GM19035 (cell line): ENCODE measurements at regions not wholly inside any gene's neighbourhood (a gene's known extent, or its start where the extent isn't known, plus 50 kb on each side); places are given as distances from the start of the nearest gene placed in this dataset.

Source experiments
- ATAC-seq: cut with Tn5 transposase; IDR thresholded peaks from one replicate; pipeline ENCODE4 v1.9.1; 2021; ENCODE audit not compliant: unreplicated experiment

DNA sequence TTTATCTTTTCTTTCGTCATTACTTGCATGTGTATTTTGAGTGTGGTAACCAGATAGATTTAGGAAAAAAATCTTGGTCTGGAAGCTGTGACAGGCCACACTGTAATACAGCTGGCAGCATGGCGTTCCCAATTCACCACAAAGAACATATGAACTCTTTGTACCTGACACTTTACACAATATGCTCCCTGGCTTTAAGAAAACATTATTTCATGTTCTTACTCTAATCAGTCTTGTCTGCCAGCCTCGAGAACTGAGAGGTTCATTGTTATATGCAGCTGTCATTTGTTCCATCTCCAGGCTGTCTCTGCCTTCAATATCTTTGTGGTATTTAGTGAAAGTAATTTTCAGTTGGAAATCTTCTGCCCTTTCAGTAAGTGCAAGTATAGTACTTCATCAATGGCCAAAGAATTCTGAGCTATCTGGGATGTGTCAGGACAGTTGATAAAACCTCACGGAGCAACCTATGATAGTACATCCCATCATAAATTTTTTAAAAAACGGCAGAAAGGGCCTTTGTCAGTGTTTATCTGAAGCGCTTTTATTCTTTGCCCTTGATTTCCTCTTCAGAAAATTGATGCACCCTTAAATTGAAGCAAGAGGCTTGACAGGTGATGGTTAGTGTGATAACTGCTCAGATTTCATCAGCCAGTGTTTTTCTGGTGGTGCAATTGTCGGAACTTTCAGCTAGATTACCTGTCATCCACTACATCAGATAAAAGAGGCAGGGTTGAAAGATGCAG is 146.3 kb upstream of the SP8 start:
- ATAC-seq = no peak

DNA sequence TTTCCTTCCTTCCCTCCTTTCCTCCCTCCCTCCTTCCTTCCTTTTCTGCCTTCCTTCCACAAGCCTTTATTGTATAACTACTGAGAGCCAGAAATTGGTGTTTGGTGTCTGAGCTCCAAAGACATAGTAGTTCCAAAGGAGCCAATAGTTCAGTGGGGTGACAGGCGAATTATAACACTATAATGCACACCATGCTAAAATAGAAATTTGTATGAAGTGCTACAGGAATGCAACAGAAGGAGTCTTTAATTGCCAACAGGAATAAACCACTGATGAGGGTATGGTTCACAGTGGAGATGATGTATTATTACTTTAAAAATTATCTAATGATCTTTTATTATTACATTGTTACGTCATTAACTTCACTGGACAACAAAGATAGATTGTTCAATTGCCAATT is 158.8 kb upstream of the SP8 start:
- ATAC-seq = no peak

DNA sequence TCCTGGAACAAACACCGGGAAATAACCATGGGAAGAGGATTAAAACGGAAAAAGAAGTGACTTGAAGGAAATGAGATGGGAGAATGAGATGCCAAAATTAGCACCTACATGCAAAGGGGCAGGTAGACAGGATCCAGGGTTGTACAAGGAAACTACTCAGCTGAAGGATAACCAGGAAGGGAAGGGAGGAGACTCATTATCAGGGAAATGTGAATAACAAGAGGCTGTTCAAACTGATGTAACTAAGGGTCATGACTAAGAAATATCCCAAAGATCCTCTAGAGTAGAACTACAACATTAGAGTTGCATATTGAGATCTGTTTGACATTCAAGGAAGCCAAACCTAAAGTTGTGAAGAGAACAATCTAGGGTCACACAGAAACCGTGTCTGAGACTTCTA is 166.2 kb upstream of the SP8 start:
- no peak for ATAC-seq

DNA sequence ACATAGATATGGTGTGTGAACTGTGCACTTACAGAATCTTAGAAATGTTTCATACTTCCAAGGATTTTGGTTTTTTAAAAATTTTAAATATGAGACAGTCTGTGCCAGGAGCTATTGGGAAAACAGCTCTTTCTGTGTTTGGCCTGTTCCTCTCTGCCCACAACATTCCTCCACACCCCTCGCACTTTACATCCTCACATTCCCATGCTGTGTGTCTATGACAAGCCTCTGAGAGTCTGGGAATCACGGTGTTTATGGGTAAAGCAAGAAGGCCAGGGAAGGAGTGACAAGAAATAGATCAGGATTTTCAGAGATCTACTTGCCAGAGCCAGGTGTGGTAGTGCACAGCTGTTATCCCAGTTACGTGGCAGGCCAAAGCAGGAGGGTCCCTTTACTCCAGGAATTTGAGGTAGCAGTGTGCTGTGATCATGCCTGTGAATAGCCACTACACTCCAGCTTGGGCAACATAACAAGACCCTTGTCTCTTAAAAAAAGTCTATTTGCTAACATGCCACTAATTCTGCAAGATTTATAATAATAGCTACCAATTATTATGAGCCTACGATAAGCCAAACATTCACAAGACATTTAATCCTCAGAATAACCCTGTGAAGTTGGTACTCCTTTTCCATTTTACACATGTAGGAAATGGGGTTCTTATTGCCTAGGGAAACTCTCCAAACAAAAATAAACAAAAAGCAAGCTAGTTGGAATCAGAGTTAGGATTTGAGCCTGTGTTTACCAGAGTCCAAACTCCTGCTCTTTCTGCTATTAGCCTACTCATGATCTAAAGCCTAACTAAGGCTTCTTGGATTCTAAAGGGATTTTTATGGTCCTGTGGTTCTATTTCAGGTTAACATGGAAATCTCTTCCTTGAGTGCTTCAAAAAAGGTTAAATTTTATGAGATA is 168.3 kb upstream of the SP8 start:
- no peak for ATAC-seq

DNA sequence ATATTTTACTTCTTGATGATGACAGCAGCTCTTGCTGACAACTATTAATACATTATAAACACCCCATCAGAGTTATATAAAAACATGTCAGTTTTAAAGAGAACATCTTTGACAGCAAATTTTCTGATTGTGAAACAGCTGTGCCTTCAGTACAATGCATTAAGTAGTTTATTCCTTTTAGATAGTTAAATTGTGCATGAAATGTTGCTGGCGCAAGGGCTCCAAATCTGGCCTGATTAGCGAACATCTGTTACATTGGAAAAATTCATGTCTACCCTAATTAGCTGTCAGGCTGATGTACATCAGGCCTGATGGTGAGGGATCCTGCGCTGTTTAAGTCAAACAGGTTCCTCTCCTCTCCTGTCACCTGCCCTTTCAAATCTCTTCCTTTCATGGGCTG is 171.9 kb upstream of the SP8 start:
- no peak for ATAC-seq

DNA sequence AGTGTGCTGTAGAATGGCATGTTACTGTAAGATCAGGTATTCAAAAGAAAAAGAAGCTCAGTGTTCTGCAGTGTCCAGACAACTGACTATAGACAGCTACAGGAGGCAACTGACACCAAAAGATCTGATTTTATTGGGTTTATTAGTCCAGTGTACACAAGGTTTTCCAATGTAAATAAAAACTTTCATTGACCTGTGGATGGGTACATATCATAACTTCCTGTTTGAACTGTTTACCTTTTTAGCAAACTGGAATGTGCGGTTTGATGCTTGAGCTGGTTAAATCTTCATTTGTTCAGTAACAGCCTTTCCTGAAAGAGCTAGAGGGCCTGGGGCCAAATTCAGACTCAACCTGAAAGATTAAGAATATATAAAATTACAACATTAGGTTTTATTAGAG is 172.6 kb upstream of the SP8 start:
- ATAC-seq = no peak

DNA sequence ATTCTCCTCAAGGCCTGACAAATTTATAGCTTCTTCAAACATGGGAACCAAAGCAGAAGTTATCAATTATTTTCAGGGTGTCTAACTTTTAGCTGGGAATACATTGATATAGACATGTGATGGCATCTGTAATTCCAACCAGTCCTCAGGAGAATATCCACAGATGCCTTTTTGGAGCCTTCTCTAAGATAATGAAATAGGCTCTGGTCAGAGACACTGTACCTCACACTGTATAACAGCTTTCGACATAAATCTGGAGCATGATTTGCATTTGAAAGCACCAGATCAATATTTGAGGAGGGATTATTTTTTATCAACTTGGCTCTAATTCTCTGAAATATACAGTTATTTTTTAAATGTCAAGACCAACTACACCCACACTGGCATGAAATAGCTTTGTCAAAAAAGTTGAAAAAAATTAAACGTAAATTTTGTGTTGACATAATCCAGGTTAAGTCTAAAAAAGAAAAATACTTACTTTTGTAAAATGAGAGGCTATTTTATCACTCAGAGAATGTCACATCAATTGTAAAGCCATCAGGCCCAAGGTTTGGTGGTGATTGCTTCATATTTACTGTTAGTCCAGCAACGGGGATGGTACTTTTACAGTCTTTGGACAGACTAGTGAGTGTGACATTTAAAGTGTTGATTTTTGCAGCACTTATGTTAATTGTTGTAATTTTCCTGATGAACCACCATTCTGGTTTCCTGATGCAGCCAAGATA is 177.0 kb upstream of the SP8 start:
- ATAC-seq = no peak

DNA sequence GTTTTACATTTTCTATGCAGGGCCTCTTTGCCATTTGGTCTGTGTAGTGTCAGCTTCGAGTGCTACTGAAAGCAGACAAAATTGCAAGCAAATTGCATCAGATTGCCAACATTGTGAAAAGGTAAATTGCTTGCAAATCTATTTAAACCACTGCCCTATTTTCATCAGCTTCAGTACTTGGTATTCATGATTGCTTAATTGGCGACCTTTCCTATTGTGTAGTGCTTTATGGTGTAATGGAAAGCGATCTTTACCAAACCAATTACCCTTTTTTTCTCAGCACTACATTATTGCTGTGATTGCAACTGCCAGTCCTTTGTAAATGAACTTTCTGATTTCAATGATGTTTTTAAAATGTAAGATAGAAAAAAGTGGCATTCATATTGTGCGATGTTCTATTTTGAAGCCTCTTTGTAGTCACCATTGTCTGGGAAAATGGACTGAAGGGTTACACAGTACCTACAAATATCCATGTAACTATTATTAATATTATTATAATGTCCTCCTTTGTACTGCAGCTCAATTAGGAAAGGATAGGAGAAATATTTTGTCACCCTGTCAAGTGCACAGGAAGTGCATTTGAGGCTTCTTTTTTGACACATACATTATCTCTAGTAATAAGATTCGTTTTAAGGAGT is 177.7 kb upstream of the SP8 start:
- no peak for ATAC-seq

DNA sequence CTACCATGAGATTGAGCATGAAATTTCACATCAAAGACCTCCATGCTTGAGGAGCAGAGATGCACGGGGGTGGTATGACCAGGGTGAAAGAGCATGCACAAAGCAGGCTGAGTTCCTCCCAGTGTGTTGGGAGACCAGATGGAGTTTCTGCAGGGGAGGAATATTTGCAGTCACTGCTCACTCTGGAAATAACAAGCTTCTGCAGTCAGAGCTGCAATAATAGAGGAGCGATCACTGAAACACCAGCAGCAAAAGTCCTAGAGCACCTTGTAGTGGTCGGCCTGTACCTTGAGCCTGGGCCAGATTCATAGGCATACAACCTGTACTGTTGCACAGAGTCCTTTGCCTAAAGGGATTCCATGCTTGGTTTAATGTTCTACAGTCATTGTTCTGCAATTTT is 184.5 kb upstream of the SP8 start:
- no peak for ATAC-seq

DNA sequence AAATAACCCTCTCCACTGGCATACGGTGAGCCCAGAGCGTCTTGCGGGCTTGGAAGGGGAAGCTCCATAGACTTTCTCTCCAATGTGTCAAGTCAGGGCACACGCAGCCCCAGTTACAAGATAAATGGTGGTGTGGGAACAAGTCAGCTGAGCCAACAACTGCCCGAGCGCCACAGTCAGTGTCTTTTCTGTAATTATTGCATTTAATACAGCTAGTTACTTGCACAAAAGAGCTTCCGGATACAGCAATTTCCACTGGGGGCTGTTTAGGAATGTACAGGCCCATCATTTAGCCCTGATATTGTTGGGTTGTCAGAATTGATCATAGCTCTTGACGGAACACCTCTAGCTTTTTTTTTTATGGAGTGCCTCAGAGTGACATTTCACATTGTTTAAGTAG is 193.5 kb upstream of the SP8 start:
- ATAC-seq = no peak

DNA sequence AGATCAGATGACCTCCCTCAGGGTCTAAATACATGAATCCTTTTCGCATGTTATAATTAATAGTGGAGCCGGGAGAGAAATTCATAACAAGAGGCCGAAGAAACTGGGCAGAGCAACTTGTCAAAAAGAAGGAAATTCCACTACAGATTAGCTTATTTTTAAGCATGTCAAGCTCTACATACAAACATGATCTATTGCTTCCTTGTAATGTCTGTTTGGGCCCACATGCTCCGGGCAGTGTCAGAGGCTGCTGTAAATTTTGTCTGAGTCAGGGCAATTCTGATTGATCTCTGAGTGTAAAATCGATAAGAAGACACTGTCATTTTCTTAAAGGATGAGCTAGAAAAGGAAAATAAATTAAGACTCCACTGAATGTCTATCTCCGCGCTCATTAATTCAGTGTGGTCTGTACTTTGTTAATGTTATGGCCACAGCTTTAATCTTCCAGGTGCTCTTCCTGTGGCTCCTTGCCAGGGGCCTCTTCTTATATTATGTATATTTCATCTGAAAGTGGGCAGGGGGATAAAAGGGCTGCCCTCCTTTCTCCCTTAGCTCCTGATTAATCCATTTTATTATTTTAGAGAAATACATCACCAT is 194.1 kb upstream of the SP8 start:
- no peak for ATAC-seq

DNA sequence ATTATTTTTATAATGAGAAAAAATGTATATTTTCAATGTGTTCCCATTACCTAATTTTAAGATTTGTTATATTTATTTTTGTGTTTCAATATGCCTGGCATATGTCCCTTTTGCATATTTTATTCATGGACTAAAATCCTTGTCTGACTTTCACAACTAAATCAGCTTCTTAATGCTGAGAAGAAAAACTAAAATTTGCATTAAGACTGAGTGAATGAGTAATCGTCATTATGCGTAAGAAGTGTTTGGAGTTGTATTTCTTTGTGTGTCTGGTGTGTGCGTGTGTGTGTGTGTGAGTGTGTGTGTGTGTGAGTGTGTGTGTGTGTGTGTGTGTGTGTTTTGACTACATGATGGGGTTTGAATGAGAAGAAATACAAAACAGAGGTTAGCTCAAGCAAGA is 201.7 kb upstream of the SP8 start:
- ATAC-seq = no peak

DNA sequence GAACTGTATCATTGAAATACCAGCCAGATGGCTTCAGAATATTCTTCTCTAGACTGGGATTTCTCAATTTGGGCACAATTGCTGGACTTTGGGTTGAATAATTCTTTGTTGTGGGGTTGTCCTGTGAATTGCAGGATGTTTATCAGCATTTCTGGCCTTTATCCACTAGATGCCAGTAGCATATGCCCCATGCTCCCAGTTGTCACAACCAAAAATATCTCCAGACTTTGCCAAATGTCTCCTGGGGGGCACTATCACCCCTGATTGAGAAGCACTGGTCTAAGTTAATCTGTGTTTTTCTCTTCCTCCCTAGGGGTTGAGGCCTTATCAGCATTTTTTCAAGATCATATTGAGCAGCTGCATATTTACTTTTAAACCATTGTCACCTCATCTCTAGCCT is 204.9 kb upstream of the SP8 start:
- no peak for ATAC-seq

DNA sequence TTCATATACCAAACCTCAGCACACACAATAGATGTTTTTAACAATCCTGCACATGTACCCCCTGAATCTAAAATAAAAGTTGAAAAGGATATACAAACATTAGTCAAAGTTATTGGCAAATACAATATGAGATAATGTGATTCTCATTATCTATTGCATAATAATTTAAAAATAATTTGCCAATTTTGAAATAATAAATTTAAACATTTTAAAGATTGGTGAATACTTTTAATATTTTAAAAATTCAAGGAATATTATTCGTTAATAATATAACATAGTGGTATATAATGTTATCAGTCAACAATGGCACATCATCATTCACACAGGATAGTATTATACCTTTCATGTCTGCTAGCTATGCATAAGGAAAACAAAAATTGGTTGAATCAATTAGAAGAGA is 207.0 kb upstream of the SP8 start:
- no peak for ATAC-seq

DNA sequence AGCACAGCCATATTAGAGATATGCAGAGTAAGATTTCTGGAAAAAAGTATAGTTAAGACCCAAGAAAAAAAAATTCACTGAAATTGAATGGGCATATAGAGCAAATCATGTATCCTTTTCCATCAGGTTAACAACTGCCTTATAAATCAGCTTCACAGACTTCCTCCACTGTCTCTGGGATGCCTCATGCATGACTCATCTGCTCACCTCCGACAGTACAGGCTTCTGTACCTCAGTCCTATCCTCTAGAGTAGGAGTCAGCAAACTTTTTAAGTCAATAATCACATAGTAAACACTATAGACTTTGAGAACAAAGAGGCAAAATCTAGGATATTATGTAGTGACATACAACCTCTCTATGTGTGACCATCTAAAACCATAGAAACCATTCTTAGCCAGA is 211.6 kb upstream of the SP8 start:
- ATAC-seq = no peak

DNA sequence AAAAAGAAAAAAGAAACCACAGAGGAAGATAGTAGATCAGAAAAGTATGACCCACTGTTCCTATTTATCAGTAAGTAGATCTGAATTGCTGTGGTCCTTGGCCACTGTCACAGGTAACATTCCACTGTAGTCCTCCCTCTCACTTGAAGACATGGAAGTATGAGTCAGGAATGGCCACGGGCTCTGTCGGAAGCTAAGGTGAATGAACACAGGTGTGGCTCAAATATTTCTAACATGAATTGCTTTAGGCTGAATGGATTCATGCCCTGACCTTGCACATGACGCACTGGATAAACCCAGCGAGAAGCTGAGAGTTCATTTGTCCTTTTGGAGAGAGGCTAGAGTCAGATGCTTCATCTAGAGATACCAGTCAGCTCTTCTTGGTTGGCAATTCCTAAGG is 224.5 kb upstream of the SP8 start:
- no peak for ATAC-seq

DNA sequence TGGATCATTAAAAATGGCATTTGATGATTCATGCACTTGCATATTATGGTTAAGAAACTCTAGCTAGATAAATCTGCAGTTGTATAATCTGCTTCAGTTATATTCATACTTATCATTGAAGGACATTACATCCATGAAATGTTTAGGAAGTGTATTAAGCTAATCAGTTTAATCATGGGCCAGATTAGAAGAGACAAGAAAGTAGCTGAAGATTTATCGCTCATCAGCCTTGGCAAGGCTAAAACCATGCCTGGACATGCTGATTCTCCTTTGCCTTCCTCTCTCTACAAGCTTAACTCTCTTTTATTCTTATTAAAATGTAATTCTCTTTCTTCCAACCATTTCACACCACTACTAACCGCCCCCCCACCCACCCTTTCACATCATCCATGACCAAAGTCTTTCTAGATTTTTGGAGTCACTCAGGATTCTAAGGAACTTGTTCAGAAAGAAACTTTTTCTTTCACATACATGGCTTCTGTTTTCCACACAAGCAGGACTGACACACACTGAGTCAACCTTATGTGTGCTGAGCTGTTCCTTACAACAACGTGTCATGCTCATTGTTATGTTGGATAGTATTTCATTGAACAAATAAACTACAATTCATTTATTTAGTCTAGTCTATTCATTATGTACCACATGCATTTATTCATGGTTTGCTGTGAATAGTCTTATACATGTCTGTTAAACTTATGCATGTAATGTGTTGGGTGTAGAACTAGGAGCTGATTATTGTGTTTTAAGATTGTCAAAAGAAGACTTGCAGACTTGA is 227.3 kb upstream of the SP8 start:
- ATAC-seq = no peak

DNA sequence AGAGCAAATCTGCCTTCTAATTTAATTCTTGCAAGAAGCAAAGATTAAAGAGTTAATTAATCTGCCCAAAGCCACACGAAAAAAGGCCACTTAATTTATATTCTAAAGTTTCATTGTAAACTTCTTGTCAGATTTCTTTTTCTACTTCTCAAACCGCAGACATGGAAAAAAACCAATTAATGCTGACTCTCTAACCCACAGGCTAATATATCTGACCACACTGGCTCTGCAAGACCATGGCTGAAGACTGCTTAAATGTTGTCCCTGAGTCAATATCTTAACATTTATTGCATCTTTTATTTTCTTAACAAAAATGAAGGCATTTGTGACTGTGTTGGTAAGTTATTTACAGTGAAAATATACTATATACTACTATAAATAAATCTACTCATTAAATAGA is 234.0 kb upstream of the SP8 start:
- no peak for ATAC-seq

DNA sequence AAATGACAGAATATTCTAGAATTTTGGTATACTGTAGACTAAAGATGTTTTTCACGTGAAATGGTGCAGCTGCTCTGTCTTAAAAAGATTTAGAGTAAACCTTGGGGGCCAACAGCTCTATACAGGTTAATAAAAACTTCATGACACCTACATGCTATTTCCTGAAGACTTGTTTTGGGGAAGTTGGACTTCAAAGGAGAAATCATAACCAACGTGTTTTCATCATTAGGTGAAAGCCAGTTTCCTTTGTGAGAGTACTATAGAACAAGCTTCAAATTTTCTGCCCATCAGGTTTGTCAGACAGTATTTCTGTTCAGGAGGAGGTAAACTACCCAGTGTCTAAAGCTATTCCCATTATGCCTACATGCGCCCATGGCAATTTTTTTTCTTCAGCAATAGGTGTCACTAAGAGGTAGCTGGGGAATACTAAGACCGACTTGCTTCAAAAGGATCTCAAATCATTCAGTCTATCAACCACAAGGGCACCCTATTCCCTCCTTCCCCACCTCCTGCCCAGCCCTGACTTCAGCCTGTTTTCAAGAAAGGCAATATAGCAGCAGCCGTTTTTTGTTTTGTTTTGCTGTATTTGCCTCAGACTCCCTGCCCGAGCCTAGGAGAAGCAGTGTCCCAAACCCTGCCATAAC is 237.3 kb upstream of the SP8 start:
- no peak for ATAC-seq

DNA sequence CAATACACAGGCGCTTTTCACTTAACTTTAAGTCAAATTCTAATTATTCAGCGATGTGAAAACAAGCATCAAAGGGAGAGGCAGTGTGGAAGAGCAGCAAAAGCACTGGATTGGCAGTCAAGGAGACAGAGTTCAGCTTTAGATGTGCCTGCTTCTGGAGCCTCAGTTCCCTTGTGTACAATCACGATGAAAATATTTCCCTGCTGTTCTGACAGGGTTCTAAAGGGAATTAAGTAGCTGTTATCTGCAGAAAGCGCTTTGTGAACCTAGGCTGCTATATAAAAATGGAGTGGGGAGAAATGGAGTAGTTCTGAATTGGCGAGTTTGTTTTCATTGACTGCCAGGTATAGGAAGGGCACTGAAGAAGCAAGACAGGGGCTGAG is 237.8 kb upstream of the SP8 start:
- ATAC-seq = no peak
